NCI-H460 (cell line): ENCODE measurements at regions not wholly inside any gene's neighbourhood (a gene's known extent, or its start where the extent isn't known, plus 50 kb on each side); places are given as distances from the start of the nearest gene placed in this dataset.

Source experiments
- DNase-seq: peaks from one replicate; pipeline ENCODE4 v3.0.0-alpha.2; 2016; ENCODE audit warnings: low read depth; ENCODE audit errors: extremely low read depth

GRCh38 chr17:65278050-65278819 is 141.1 kb downstream of the RGS9 start:
- peak; percentile 33 for DNase-seq

GRCh38 chr17:65277576-65277975 is 140.4 kb downstream of the RGS9 start:
- DNase-seq: no peak
